Erythroblast (primary cell): ENCODE measurements at regions not wholly inside any gene's neighbourhood (a gene's known extent, or its start where the extent isn't known, plus 50 kb on each side); places are given as distances from the start of the nearest gene placed in this dataset.

ENCODE experiments used
- DNase-seq, 2 experiments: peaks; one replicate each; lab custom pipeline; 2025; lab: John Stamatoyannopoulos, UW
- GATA1 ChIP-seq: IDR thresholded peaks from 2 replicates; pipeline ENCODE4 v1.6.1; 2011; ENCODE audit warnings: low read depth, mild to moderate bottlenecking, control low read depth, low read length, moderate library complexity
- POLR2A ChIP-seq: IDR thresholded peaks from 2 replicates; pipeline ENCODE4 v1.6.1; 2011; ENCODE audit warnings: mild to moderate bottlenecking, low read length

- TF ChIP-seq GATA1: no peak
- no peak for TF ChIP-seq POLR2A
- no peak for DNase-seq
These were observed 175.2 kb downstream of the RND3 start for GRCh38 chr2:150312271-150312670.

GRCh38 chr2:150309311-150310080 lies 178.0 kb downstream of the RND3 start:
- DNase-seq: no peak
- TF ChIP-seq GATA1: no peak
- no peak for TF ChIP-seq POLR2A

- DNase-seq: no peak
- TF ChIP-seq POLR2A (no peak), GATA1 (no peak)
These were observed 180.2 kb downstream of the RND3 start for GRCh38 chr2:150307258-150307657.

GRCh38 chr2:150303281-150303680 lies 184.2 kb downstream of the RND3 start:
- DNase-seq: no peak
- TF ChIP-seq GATA1 (no peak), POLR2A (no peak)

GRCh38 chr2:150298571-150299305 lies 188.7 kb downstream of the RND3 start:
- no peak for TF ChIP-seq POLR2A
- TF ChIP-seq GATA1: no peak
- DNase-seq: no peak

- no peak for DNase-seq
- no peak for TF ChIP-seq GATA1
These were observed 190.5 kb downstream of the RND3 start for GRCh38 chr2:150296770-150297546.

GRCh38 chr2:150295544-150295943 lies 191.9 kb downstream of the RND3 start:
- DNase-seq: no peak
- TF ChIP-seq GATA1 (no peak), POLR2A (no peak)

- TF ChIP-seq POLR2A (no peak), GATA1 (no peak)
- DNase-seq: no peak
These were observed 193.7 kb downstream of the RND3 start for GRCh38 chr2:150293771-150294170.

- no peak for TF ChIP-seq POLR2A
- no peak for TF ChIP-seq GATA1
- no peak for DNase-seq
These were observed 194.7 kb downstream of the RND3 start for GRCh38 chr2:150292807-150293206.

GRCh38 chr2:150292192-150292591 lies 195.3 kb downstream of the RND3 start:
- no peak for DNase-seq

GRCh38 chr2:150286730-150287362 lies 200.6 kb downstream of the RND3 start:
- TF ChIP-seq POLR2A: no peak
- no peak for TF ChIP-seq GATA1
- no peak for DNase-seq

More at GRCh38 chr2:150292192-150292591, 195.3 kb downstream of the RND3 start:
- TF ChIP-seq GATA1 (no peak), POLR2A (no peak)

- DNase-seq: no peak
- TF ChIP-seq POLR2A (no peak), GATA1 (no peak)
These were observed 203.4 kb downstream of the RND3 start for GRCh38 chr2:150284116-150284515.

GRCh38 chr2:150282771-150283371 lies 204.6 kb downstream of the RND3 start:
- no peak for DNase-seq
- no peak for TF ChIP-seq GATA1
- no peak for TF ChIP-seq POLR2A
